Uterus (tissue), 2 donors: ENCODE measurements at regions not wholly inside any gene's neighbourhood (a gene's known extent, or its start where the extent isn't known, plus 50 kb on each side); places are given as distances from the start of the nearest gene placed in this dataset.

Experiments used
- POLR2A ChIP-seq, 2 donors: fragments of 450-650 bp; IDR thresholded peaks; one replicate each; pipeline ENCODE4 v1.6.1; 2016; ENCODE audit warnings: antibody characterized with exemption in 2 of 2, mild to moderate bottlenecking in 1 of 2, moderate library complexity in 1 of 2
- TF ChIP-seq, protein P1 (sequence below), 4 experiments: fragments of 200-600 bp in 2 of 4; fragments of 450-650 bp in 2 of 4; sonication (generic) in 2 of 4; IDR thresholded peaks; one replicate each; pipeline ENCODE4 v1.5.1; 2016 to 2019; ENCODE audit warnings: antibody characterized with exemption in 4 of 4, mild to moderate bottlenecking in 2 of 4, moderate library complexity in 1 of 4

DNA sequence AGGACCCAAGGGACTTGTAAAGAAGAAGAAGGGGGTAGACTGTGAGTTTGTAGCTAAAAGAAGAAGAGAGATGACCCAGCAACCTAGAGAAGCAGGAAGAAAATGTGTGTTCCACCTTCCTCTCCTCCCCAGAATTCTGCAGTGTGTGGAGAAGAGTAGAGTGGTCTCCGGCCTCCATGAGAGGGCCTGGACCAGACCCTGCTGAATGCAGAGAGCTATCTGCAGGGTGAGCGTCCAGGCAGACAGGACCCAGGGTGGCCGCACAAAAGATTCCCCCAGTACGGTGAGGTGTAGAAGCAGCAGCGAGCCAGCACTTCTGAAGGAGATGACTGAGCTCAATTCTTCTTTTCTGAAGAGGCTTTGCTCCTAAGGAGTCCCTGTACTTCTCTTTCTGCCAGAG is 239.7 kb upstream of the ANKRD30A start:
- TF ChIP-seq POLR2A (IDR thresholded peaks at IDR 0.05), result no peak
- TF ChIP-seq, protein P1, sequence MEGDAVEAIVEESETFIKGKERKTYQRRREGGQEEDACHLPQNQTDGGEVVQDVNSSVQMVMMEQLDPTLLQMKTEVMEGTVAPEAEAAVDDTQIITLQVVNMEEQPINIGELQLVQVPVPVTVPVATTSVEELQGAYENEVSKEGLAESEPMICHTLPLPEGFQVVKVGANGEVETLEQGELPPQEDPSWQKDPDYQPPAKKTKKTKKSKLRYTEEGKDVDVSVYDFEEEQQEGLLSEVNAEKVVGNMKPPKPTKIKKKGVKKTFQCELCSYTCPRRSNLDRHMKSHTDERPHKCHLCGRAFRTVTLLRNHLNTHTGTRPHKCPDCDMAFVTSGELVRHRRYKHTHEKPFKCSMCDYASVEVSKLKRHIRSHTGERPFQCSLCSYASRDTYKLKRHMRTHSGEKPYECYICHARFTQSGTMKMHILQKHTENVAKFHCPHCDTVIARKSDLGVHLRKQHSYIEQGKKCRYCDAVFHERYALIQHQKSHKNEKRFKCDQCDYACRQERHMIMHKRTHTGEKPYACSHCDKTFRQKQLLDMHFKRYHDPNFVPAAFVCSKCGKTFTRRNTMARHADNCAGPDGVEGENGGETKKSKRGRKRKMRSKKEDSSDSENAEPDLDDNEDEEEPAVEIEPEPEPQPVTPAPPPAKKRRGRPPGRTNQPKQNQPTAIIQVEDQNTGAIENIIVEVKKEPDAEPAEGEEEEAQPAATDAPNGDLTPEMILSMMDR (IDR thresholded peaks at IDR 0.05), result no peak
